ENCODE measurements at regions not wholly inside any gene's neighbourhood (a gene's known extent, or its start where the extent isn't known, plus 50 kb on each side); places are given as distances from the start of the nearest gene placed in this dataset.

DNA sequence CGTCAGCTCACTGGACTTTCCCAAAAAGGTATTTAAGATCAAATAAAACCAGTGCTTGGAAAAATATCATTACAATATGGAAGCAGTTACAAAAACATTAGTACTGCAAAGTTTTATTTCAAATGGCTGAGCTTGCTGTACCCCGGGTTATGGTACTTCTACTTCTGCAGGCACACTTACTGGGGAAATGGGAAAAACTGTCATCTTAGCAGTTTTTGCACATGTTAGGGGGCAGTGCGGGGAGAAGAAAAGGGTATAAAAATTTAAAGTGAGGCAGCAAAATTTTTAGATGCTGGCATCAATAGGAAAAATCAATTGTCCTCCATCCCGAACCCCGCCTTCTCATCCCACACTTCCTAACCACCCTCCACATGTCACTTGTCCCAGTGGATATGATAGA is 133.4 kb downstream of the ATG4C start:
- DNase-seq, result no peak

DNA sequence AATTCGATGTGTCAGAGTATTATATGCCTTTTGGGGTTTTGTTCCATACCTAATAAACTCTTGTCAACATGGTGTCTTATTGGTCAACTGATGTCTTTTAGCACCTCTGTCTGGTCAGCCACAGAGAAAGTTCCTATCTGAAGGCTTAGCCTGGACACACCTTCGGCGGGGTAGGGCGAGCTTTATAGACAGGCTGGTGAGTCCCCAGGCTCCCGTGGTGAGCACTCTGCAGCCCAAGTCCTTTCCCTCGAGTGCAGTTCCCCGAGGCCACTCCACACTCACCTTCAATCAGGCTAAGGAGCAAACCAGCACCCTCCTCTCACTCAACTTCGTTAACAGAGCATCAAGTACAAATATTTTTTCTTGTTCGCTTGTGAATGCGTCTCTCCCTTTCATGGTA is 133.9 kb downstream of the ATG4C start:
- DNase-seq, result no peak

DNA sequence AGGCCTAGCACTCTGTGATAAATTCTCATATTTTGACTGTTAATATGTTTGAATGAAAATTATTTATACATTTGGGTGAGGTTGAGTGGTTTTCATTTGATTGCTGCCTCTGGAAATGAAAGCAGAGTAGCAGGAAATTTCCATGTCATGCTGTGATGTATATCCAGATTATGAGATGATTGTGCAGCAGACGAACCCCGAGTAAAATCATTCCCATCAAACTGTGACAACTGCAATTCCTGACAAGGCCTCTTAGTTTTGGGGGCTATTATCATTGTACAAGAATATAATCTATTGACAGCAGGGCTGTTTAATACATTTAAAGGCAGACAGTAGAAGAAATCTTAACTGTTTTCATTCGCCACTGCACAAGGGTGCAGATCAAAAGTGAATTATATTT is 134.8 kb downstream of the ATG4C start:
- no peak for DNase-seq

DNA sequence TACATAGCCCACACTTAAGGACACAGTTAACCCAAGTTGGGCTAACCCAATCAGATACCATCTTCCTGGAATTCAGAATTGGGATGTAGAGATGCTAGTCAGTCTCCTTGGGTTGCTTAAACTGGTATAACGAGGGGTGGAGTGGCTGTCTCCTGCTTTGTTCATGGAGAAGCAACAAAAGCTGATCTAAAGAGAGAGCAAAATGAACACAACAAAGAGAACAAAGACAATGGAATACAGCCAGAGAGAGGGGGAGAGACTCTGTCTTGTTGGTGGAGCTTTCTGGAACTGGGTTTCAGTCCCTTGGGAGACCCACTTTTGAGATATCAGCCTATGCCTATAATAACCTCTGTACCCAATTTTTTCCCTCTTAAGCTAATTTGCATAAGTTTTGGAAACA is 138.1 kb downstream of the ATG4C start:
- DNase-seq, result no peak

DNA sequence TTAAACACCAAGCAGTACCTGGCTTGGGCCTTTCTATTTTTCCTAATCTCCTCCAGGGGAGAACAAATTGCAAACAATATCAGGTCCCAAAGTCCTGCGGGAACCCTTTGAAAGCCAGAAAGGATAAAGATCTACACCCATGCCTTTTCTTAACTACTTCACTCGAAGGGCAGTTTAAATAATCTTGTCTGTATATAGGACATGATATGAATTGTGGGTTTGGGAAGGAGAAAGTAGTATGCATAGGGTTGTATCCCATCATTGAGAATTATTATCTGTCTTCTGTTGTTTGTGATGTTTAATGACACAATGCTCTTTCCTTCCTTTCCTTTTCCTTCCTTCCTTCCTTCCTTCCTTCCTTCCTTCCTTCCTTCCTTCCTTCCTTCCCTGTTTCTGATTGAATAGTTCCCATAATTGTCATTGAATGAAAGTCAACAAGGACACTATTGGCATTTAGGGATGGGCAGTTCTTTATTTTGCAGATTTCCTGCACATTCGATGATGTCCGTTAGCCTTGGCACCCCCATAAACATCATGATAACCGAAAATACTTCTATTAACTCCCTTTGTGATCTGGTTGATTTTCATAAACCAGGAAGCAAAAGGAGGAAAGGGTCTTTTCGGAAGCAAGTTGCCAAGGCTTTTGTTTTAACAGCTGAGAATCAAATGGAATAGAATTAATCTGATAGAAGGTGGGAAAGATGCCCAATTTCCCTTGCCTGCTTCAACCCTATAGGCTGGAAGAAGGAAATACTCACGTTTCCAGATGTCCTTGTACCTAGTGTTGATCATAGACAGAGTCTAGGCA is 141.3 kb downstream of the ATG4C start:
- DNase-seq, result no peak

DNA sequence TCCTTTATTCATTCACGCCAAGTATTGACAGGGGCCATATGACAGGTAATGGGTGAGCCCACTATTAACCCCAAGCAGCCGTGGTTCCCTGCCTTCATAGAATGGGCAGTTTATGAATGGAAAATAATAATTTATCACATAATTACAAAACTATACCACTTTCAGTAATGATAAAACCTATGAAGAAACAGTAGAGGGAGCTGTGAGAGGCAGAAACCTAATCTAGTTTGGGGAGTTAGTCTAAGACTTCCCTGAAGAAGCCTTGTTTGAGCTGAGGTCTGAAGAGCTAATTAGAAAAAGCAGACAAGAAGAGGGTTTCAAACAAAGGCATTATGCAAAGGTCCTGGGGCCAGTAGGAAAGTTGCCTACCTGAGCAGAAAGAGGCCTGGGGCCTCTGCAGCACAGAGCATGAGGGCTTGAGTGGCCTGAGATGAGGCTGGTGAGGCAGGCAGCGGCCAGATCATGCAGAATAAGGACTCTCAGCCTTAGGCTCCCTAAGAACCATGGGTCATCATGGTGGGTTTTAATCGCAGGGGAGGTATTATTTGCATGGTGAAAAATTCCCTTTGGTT is 142.8 kb downstream of the ATG4C start:
- DNase-seq, result no peak

DNA sequence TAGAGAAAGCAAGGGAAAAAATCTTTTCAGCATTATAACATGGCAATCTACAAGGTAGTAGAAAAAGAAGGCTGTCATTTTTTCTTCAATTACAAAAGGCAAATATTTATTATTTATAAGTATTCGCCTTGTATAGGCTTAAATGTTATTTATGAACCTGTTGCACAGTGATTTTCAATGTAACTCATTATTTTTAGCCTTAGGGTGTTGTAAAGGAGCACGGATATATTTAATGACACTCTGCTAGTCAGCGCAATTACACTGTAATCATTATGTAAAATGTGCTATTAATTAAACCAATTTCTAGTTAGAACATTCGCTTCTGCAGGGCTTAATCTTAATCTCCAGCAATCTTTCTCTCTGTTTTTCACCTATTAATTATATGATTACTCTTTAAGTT is 145.0 kb downstream of the ATG4C start:
- DNase-seq, result no peak

DNA sequence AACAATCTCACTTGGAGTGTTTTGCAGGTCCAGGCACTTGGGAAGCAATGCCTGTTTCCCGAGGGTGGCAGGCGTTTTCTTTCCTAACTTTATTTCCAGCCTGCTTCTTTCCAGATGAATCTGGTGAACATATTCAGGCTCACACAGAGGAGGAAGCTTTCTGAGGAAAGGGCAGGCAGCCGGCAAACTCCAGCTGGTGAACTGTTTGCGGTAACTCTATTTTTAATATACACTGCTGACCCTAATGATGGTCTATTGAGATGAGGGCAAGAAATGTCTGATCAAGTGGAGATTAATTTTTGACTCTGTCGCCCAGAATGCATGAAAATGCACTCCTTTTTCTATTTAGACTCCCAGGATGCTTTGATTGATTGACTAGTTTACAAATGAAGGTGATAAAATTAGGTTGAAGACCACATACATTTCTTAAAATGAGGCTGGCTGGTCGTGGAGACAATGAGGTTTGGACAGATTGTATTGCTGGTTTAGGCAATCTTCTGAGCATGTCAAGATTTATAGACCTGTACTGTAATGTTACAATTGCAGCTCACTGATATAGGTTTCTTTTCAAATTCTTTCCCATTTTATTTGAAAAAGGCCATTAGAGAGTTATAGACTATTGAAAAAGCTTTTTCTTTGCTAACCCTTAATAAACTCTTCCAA is 153.8 kb downstream of the ATG4C start:
- no peak for DNase-seq

DNA sequence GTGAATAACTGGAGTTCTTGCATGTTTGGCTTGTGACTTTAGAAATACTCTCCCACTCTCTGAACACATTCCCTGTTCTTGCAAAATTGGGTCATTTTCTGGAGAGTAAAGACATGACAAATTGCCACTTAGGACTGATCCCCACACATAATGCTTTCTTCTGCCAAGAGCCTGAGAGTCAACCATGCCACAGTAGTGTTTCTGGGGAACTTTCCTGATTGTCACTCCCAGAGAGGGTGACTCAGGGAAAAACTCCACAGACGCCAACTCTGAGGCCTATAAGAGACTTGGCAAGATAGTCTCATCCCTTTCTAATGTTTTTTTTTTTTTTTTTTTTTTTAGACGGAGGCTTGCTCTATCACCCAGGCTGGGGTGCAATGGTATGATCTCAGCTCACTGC is 157.8 kb downstream of the ATG4C start:
- no peak for DNase-seq

DNA sequence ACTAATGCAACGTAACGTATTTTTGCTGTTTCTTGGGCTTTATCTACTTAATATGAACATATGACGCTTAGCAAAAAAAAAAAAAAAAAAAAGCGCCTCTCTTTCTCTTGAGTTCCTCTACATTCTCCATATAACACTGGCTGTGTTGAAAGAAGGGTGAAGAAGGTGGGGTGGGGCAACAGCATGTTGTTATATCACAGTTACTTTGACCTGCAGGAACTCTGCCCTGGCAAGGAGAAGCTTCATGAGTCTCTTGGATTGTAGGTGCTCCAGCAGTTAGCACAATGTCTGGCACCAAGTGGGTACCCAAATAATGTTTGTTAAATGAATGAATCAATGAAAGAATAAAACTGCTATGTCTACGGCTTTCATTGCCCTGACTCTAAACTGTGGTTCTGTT is 162.6 kb downstream of the ATG4C start:
- DNase-seq, result no peak

DNA sequence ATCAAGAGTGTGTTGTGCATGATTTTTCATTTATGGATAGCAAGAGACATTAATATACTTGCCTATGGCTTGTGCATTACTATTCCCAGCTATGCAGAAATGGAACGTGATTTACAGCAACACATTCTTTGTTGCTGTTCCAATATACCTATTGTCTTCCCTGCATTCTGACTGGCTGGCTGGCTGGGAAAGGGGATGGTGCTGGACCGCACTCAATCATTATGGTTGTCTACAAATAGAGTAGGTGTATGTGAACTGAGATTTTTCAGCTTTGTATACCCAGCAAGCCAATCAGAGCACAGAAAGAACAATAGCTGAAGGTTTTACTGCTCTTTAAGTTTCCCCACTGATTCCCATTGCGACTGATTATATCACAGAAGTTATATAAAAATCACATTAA is 167.5 kb downstream of the ATG4C start:
- no peak for DNase-seq

DNA sequence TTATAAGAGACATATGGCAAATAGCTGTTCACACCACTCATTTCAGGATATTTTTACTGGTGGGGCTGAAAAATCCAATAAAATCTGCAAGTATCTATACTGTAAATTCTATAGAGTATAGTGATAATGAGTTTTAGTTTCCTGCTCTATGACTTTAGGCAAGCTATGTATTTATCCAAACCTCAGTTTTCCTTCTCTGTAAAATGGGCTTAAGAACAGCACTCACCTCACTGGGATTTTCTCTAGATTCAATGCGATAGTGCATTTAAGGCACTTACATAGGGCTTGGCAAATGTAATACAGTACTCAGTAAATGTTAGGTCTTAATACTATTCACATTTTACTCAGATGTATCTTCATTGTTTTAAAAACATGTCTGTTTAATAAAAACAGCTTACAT is 168.7 kb downstream of the ATG4C start:
- DNase-seq, result no peak

DNA sequence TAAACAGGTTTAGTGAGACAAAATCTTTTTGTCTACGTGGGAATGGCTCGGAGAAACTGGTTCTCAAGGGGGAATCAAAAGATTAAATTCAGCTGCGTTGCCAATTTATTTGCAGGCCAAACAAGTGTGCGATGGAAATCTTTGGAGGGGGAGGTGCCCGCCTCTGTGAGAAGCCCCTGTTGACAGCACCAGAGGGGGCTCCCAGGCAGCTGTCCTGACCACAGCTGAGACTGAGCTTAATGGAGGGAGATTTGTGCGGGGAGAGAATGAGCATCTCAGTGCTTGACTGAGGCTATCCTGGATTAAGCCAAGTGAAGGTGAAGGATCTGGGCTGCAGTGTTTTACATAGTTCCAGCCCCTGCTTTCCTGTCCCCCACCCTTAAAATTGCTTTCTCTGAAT is 169.7 kb downstream of the ATG4C start:
- no peak for DNase-seq

DNA sequence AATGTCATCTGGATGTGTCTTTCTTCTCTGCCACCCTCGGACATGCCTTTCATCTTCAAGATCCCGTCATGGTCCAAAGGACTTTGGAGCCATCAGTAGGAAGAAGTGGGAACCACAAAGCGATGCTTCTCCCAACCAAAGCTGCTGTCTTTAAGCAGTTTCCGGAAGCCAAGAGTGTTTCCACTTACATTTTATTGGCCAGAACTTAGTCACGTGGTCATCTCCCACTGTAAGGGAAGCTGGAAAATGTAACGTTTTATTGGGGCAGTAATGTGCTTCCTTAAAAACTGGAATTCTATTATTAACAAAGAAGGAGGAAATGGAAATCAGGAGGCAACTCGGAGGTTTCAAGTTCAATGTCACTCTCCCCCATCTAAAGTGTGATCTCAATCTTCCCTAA is 170.8 kb downstream of the ATG4C start:
- no peak for DNase-seq

DNA sequence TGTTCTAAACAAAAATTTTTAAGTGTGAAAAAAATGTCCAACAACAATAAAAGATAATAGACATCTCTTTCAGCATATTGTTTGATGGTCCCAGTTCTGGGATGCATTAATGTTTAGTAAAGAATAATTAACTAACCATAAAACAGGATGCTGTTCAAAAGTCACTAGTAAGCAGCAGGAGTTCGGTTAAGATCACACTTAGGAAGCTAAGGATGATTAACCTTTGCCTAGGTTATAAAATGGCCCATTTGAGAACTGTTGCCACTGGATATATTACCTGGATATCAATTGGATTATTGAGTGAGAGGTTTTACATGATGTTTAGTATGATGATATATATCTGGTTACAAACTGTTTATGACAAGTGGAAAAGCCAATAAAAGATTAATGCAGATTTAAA is 171.7 kb downstream of the ATG4C start:
- DNase-seq, result no peak

DNA sequence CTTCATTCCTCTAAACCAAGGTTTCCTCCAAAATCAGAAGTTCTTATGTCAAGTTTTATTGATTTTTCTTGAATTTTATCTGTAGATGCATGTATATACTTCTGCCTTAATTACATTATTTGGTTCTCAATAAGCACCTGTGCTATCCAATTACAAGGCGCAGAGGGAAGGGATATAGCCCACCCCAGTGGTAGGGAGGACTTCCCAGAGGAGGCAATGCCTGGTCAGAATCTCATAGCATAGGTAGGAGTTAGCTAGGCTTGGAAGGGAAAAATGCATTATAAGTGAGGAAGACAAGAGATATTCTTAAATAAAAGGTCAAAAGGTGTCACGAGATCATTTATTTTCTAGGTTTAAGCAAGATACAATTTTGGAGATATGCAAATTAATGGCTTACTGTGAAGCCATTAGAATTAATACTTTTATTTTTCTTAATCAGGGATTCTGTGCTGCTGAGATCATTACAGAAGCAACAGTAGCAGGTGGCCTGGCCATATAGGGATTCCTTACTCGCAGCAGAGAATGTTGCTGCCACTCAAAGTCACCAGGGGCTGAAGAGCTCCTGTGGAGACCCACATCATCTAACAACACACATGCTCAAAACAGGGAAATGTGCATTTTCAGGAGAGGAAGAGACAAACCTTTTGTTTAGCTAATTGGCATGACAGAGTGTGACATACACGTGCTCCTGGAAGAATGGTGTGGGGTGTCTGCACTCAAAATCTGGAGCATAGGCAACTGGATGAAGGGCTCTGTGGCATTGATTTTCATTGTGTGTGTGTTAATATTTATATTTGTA is 178.3 kb downstream of the ATG4C start:
- DNase-seq, result no peak

DNA sequence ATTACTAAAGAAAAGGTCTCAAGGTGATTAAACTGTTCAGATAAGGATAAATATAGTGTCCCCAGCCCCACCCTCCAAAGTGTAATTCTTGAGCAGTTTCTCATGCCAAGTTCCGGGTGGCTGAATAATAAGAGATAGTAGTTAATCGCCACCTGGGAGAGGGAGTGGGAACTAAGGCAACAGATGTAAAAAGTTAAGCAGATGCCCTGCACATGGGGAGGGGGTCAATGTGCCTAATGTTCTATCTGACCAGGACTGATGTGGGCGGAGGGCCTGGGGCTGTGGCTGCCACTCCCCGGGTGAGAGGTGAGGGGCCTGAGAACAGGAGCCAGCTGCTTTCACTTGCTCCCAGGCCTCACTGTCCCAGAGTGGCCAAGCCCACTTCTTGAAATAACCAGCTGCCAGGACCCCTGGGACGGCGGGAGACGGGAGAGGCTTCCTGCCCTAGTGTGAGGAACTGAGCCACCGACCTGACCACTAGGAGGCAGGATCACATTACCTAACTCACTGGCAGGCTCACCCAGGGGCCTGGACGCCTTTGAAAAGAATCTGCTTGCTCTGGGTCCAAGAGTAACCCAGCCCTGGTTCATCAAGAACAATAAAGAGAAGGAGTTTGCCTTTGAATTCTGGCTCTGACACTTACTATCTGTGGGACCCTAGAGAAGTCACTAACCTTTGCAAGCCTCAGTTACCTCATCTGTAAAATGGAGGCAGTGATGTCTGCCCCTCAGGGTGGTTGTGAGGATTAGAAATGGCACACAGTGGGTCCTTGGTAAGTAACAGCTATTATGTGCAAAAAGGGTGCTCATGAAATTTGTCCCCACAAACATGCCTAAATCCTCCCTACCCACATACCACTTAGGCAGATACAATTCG is 179.2 kb downstream of the ATG4C start:
- peak; percentile 30 for DNase-seq

DNA sequence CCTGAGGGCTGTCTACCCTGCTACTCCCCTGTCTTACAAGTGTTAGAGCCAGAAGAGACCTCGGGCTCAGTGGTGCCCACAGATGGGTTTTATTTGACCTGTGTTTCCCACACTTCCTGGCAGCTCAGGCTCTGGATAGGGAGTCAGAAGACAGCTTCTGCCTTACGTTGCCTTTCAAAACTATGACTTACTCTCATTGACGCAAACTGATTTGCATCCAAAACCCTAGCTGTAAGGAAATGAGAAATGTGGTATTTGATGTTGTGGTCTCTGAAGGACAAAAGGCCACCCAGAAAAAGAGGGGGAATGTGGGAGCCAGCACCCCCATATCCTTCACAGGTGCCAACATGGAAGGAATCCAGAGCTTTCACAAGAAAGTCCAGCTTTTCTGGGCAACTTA is 180.2 kb downstream of the ATG4C start:
- DNase-seq, result no peak

DNA sequence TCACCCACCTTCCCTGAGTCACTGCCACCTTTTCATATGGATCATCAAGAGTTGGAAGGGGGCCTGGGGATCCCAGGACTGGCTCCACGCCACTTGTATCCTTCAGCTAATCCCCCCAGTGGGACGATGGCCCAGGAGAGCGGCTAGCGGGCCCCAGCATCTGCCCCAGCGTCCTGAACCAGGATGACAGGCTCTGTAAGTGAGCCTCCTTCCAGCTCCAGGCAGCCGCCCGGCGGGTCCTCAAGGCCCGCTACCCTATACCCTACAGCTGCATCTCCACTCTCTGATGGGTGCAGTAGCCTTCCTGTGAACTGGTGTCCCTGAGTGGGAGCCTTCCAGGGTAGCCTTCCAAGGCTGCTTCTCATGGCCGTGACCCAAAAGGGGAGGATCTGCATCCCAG is 183.1 kb downstream of the ATG4C start:
- no peak for DNase-seq

DNA sequence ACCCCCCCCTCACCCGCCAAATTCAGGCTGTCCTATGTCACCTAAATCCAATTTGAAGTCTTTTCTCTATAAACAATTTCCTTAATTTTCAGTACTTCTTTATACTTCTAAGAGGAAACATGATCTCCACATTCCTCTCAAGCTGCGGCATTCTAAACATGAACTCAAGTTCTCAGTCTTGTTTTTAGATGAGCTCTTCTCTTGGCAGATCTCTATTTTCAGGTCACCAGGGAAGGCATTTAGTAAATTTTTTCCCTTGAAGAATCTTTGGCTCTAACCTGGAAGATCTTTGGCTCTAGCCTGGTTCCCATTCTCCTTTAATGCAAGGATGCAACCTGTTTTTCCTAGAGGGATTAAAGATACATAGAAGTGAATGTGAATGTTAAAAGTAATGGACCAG is 193.4 kb downstream of the ATG4C start:
- no peak for DNase-seq

DNA sequence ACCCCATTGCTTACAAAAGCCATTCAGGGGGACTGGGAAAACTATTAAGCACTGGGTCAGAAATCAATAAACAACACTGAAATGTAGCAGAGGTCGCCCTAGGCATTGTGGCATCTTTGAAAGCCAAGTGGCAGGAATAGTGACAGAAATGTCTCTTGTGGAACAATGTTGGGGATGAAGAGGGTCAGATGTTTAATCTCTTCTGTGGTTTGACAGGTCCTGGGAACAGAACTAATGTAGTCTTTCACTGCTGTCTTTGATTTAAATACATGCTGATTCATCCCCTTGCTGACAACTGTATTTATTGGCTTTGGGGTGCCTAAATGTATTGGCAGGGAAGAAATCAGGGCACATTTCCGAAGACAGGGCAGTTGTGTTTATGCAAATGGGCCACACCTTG is 194.8 kb downstream of the ATG4C start:
- DNase-seq, result no peak

DNA sequence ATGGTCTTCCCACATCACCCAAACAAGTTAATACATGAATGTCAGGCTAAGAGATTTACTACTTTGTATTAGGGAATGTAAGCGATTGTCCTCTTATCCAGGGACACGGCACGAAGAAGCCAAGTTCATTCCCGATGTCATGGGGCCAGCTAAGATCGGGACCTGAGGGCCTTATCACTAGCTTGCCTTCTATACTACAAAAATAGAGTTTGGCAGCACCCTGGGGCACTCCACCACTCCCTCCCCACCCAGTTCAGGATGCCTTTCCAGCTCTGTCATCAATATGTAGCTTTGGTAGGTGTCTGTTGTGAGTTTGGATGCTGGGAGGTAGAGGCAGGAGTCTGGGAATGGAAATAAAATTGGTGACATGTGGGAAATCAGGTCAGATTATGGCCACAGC is 197.5 kb downstream of the ATG4C start:
- DNase-seq, result no peak

DNA sequence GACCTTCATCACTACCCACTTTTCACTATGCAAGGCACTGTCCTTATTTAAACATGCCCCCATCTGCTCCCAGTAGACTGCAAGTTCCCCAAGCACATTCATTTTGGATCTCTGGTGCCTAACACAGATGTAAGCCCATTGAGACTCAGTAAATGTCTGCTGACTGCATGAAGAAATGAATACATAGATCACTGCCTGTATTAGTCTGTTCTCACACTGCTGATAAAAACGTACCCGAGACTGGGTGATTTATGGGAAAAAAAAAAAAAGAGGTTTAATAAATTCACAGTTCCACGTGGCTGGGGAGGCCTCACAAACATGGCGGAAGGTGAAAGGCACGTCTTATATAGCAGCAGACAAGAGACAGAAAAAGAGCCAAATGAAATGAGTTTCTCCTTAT is 204.9 kb downstream of the ATG4C start:
- no peak for DNase-seq

Data from fibroblast of upper back skin (primary cell).